WTC11 (cell line): ENCODE measurements at regions not wholly inside any gene's neighbourhood (a gene's known extent, or its start where the extent isn't known, plus 50 kb on each side); places are given as distances from the start of the nearest gene placed in this dataset.

Source experiments
- ATAC-seq: fragments of 200-7000 bp; cut with Tn5 transposase; 2 replicates; pipeline ENCODE4 v1.10.0; 2021; ENCODE audit warnings: mild to moderate bottlenecking, moderate library complexity
- CTCF ChIA-PET: fragments of 300-600 bp; sonication (Branson Sonifier 250); formaldehyde crosslinking; loops from one replicate; lab custom pipeline; 2021; ENCODE audit warnings: antibody characterized with exemption; lab: Charles Lee
- POLR2A ChIA-PET: fragments of 350-600 bp; sonication (Branson Sonifier 250); formaldehyde crosslinking; loops from one replicate; lab custom pipeline; 2021; ENCODE audit warnings: antibody characterized with exemption; lab: Charles Lee
- DNase-seq: peaks from one replicate; pipeline ENCODE4 v3.0.0; 2021; ENCODE audit warnings: low spot score
- H3K27ac Mint-ChIP-seq: 2 replicates; pipeline ENCODE4 v1.8.0; 2021; ENCODE audit warnings: mixed read lengths
- H3K27me3 Mint-ChIP-seq: 2 replicates; pipeline ENCODE4 v1.8.0; 2021; ENCODE audit warnings: low read depth, mild to moderate bottlenecking, moderate library complexity, mixed read lengths
- H3K36me3 Mint-ChIP-seq: 2 replicates; pipeline ENCODE4 v1.8.0; 2021; ENCODE audit warnings: mixed read lengths
- H3K4me1 Mint-ChIP-seq: 2 replicates; pipeline ENCODE4 v1.8.0; 2022; ENCODE audit warnings: mixed read lengths
- H3K4me3 Mint-ChIP-seq: 2 replicates; pipeline ENCODE4 v1.8.0; 2021; ENCODE audit warnings: mild to moderate bottlenecking, moderate library complexity, mixed read lengths
- H3K9me3 Mint-ChIP-seq: 2 replicates; pipeline ENCODE4 v1.8.0; 2021; ENCODE audit warnings: mixed read lengths
- ATF1 ChIP-seq: sonication (generic); formaldehyde crosslinking; IDR thresholded peaks from 2 replicates; pipeline ENCODE4 v1.8.1; 2023; ENCODE audit warnings: mild to moderate bottlenecking, moderate library complexity, missing genetic modification reagents
- FOXJ3 ChIP-seq: sonication (generic); formaldehyde crosslinking; IDR thresholded peaks from 2 replicates; pipeline ENCODE4 v1.9.0; 2021; ENCODE audit warnings: missing genetic modification reagents, mild to moderate bottlenecking, borderline replicate concordance
- GABPB1 ChIP-seq: sonication (generic); formaldehyde crosslinking; IDR thresholded peaks from 2 replicates; pipeline ENCODE4 v1.8.1; 2023; ENCODE audit warnings: mild to moderate bottlenecking, missing genetic modification reagents
- IRF2 ChIP-seq: sonication (generic); formaldehyde crosslinking; IDR thresholded peaks from 2 replicates; pipeline ENCODE4 v1.8.0; 2022; ENCODE audit warnings: low read depth, missing genetic modification reagents, borderline replicate concordance
- NFYB ChIP-seq: sonication (generic); formaldehyde crosslinking; conservative IDR thresholded peaks from 2 replicates; pipeline ENCODE4 v1.8.0; 2022; ENCODE audit warnings: low read depth, missing genetic modification reagents
- RORB ChIP-seq: fragments of 250-450 bp; sonication (Bioruptor Pico); IDR thresholded peaks from 2 replicates; pipeline ENCODE4 v1.9.0; 2021; ENCODE audit warnings: mild to moderate bottlenecking
- TP53 ChIP-seq: sonication (generic); formaldehyde crosslinking; IDR thresholded peaks from 2 replicates; pipeline ENCODE4 v1.8.1; 2023; ENCODE audit warnings: mild to moderate bottlenecking, missing genetic modification reagents
- ZNF232 ChIP-seq: sonication (generic); formaldehyde crosslinking; IDR thresholded peaks from 2 replicates; pipeline ENCODE4 v1.8.0; 2022; ENCODE audit warnings: mild to moderate bottlenecking, missing genetic modification reagents
- ZNF317 ChIP-seq: sonication (generic); formaldehyde crosslinking; IDR thresholded peaks from 2 replicates; pipeline ENCODE4 v1.8.1; 2023; ENCODE audit warnings: low read depth, mild to moderate bottlenecking, moderate library complexity, missing genetic modification reagents, borderline replicate concordance
- TF ChIP-seq, protein P1 (sequence below): sonication (generic); formaldehyde crosslinking; conservative IDR thresholded peaks from 2 replicates; pipeline ENCODE4 v1.8.1; 2022; ENCODE audit warnings: mild to moderate bottlenecking, missing genetic modification reagents
- TF ChIP-seq, protein P2 (sequence below): fragments of 250-450 bp; sonication (Bioruptor Pico); IDR thresholded peaks from 2 replicates; pipeline ENCODE4 v1.8.0; 2021; ENCODE audit warnings: mild to moderate bottlenecking
- TF ChIP-seq, protein P3 (sequence below): fragments of 200-600 bp; IDR thresholded peaks from 2 replicates; pipeline ENCODE4 v1.8.0; 2022; ENCODE audit warnings: antibody characterized with exemption
- TF ChIP-seq, protein P4 (sequence below): fragments of 250-450 bp; sonication (Bioruptor Pico); IDR thresholded peaks from 2 replicates; pipeline ENCODE4 v1.9.0; 2021; ENCODE audit warnings: mild to moderate bottlenecking
- TF ChIP-seq, protein P5 (sequence below): sonication (generic); formaldehyde crosslinking; IDR thresholded peaks from 2 replicates; pipeline ENCODE4 v1.8.1; 2022; ENCODE audit warnings: mild to moderate bottlenecking, moderate library complexity, missing genetic modification reagents
- TF ChIP-seq, protein P6 (sequence below): sonication (generic); formaldehyde crosslinking; IDR thresholded peaks from 2 replicates; pipeline ENCODE4 v1.8.0; 2022; ENCODE audit warnings: mild to moderate bottlenecking, missing genetic modification reagents
- TF ChIP-seq, protein P7 (sequence below): sonication (generic); formaldehyde crosslinking; IDR thresholded peaks from 2 replicates; pipeline ENCODE4 v1.8.1; 2023; ENCODE audit warnings: mild to moderate bottlenecking, missing genetic modification reagents, borderline replicate concordance

DNA sequence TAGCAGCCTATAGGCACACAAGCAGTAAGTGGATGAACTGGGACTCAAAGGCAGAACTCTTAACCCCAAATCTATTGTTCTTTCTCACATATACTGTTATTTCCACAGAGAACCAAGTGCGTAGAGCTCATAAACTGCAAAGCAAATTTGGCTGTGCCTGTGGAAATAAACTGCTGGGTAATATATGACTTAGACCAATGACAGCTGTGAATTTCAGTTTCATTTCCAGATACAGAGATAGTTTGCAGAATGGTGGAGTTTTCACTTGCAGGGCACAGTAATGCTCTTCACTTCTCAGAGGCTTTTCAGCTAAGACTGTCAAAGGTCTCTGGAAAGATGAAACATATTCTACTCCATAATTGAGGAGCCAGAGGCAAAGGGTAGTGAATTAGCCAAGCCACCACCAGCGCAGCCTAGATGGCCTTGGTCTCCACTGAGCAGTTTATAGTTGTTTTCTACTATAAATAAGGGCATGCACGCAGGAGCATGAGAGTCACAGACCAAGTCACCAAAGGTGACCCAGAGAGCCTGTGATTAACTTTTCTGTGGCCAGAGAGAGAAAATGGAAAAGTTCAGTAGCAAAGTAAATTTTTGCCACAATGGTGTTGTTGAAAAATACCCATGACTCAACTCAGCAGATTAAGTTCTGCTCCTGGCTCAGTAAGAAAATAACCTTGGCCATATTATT lies 180.7 kb upstream of the GRM7 start:
- peaks cover 38% of the 10 kb centered on the region for H3K36me3 Mint-ChIP-seq

More for the DNA sequence above, 180.7 kb upstream of the GRM7 start:
- CTCF ChIA-PET: no interaction called here
- no peak for DNase-seq
- H3K4me1 Mint-ChIP-seq: no peaks in the 10 kb centered on the region
- TF ChIP-seq RORB (CRISPR knock-in tag): no peak
- no peak for TF ChIP-seq ATF1
- TF ChIP-seq, protein P1, sequence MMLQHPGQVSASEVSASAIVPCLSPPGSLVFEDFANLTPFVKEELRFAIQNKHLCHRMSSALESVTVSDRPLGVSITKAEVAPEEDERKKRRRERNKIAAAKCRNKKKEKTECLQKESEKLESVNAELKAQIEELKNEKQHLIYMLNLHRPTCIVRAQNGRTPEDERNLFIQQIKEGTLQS (CRISPR knock-in tag): no peak
- TF ChIP-seq, protein P2, sequence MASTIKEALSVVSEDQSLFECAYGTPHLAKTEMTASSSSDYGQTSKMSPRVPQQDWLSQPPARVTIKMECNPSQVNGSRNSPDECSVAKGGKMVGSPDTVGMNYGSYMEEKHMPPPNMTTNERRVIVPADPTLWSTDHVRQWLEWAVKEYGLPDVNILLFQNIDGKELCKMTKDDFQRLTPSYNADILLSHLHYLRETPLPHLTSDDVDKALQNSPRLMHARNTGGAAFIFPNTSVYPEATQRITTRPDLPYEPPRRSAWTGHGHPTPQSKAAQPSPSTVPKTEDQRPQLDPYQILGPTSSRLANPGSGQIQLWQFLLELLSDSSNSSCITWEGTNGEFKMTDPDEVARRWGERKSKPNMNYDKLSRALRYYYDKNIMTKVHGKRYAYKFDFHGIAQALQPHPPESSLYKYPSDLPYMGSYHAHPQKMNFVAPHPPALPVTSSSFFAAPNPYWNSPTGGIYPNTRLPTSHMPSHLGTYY (CRISPR knock-in tag): no peak
- TF ChIP-seq FOXJ3 (CRISPR knock-in tag): no peak
- TF ChIP-seq NFYB (CRISPR knock-in tag): no peak
- TF ChIP-seq ZNF232 (CRISPR knock-in tag): no peak
- TF ChIP-seq, protein P3, sequence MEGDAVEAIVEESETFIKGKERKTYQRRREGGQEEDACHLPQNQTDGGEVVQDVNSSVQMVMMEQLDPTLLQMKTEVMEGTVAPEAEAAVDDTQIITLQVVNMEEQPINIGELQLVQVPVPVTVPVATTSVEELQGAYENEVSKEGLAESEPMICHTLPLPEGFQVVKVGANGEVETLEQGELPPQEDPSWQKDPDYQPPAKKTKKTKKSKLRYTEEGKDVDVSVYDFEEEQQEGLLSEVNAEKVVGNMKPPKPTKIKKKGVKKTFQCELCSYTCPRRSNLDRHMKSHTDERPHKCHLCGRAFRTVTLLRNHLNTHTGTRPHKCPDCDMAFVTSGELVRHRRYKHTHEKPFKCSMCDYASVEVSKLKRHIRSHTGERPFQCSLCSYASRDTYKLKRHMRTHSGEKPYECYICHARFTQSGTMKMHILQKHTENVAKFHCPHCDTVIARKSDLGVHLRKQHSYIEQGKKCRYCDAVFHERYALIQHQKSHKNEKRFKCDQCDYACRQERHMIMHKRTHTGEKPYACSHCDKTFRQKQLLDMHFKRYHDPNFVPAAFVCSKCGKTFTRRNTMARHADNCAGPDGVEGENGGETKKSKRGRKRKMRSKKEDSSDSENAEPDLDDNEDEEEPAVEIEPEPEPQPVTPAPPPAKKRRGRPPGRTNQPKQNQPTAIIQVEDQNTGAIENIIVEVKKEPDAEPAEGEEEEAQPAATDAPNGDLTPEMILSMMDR: no peak
- TF ChIP-seq, protein P4, sequence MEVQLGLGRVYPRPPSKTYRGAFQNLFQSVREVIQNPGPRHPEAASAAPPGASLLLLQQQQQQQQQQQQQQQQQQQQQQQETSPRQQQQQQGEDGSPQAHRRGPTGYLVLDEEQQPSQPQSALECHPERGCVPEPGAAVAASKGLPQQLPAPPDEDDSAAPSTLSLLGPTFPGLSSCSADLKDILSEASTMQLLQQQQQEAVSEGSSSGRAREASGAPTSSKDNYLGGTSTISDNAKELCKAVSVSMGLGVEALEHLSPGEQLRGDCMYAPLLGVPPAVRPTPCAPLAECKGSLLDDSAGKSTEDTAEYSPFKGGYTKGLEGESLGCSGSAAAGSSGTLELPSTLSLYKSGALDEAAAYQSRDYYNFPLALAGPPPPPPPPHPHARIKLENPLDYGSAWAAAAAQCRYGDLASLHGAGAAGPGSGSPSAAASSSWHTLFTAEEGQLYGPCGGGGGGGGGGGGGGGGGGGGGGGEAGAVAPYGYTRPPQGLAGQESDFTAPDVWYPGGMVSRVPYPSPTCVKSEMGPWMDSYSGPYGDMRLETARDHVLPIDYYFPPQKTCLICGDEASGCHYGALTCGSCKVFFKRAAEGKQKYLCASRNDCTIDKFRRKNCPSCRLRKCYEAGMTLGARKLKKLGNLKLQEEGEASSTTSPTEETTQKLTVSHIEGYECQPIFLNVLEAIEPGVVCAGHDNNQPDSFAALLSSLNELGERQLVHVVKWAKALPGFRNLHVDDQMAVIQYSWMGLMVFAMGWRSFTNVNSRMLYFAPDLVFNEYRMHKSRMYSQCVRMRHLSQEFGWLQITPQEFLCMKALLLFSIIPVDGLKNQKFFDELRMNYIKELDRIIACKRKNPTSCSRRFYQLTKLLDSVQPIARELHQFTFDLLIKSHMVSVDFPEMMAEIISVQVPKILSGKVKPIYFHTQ (CRISPR knock-in tag): no peak
- TF ChIP-seq, protein P5, sequence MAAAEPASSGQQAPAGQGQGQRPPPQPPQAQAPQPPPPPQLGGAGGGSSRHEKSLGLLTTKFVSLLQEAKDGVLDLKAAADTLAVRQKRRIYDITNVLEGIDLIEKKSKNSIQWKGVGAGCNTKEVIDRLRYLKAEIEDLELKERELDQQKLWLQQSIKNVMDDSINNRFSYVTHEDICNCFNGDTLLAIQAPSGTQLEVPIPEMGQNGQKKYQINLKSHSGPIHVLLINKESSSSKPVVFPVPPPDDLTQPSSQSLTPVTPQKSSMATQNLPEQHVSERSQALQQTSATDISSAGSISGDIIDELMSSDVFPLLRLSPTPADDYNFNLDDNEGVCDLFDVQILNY (CRISPR knock-in tag): no peak
- TF ChIP-seq TP53 (CRISPR knock-in tag): no peak
- TF ChIP-seq IRF2 (CRISPR knock-in tag): no peak
- TF ChIP-seq, protein P6, sequence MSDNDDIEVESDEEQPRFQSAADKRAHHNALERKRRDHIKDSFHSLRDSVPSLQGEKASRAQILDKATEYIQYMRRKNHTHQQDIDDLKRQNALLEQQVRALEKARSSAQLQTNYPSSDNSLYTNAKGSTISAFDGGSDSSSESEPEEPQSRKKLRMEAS (CRISPR knock-in tag): no peak
- TF ChIP-seq GABPB1 (CRISPR knock-in tag): no peak
- TF ChIP-seq, protein P7, sequence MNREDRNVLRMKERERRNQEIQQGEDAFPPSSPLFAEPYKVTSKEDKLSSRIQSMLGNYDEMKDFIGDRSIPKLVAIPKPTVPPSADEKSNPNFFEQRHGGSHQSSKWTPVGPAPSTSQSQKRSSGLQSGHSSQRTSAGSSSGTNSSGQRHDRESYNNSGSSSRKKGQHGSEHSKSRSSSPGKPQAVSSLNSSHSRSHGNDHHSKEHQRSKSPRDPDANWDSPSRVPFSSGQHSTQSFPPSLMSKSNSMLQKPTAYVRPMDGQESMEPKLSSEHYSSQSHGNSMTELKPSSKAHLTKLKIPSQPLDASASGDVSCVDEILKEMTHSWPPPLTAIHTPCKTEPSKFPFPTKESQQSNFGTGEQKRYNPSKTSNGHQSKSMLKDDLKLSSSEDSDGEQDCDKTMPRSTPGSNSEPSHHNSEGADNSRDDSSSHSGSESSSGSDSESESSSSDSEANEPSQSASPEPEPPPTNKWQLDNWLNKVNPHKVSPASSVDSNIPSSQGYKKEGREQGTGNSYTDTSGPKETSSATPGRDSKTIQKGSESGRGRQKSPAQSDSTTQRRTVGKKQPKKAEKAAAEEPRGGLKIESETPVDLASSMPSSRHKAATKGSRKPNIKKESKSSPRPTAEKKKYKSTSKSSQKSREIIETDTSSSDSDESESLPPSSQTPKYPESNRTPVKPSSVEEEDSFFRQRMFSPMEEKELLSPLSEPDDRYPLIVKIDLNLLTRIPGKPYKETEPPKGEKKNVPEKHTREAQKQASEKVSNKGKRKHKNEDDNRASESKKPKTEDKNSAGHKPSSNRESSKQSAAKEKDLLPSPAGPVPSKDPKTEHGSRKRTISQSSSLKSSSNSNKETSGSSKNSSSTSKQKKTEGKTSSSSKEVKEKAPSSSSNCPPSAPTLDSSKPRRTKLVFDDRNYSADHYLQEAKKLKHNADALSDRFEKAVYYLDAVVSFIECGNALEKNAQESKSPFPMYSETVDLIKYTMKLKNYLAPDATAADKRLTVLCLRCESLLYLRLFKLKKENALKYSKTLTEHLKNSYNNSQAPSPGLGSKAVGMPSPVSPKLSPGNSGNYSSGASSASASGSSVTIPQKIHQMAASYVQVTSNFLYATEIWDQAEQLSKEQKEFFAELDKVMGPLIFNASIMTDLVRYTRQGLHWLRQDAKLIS: no peak
- TF ChIP-seq ZNF317 (CRISPR knock-in tag): no peak
- H3K4me3 Mint-ChIP-seq: no peak overlapping the region
- H3K9me3 Mint-ChIP-seq: peaks cover 66% of the 10 kb centered on the region
- H3K27me3 Mint-ChIP-seq: peaks cover 5% of the 10 kb centered on the region
- no peak overlapping the region for H3K27ac Mint-ChIP-seq
- ATAC-seq: no peak
- POLR2A ChIA-PET: no interaction called here
